ENCODE measurements at regions not wholly inside any gene's neighbourhood (a gene's known extent, or its start where the extent isn't known, plus 50 kb on each side); places are given as distances from the start of the nearest gene placed in this dataset.
"Not testable (repeated sequence)": the region's sequence is repeated elsewhere in the genome, so short reads cannot be mapped to it uniquely, and the experiment has no call there.

DNA sequence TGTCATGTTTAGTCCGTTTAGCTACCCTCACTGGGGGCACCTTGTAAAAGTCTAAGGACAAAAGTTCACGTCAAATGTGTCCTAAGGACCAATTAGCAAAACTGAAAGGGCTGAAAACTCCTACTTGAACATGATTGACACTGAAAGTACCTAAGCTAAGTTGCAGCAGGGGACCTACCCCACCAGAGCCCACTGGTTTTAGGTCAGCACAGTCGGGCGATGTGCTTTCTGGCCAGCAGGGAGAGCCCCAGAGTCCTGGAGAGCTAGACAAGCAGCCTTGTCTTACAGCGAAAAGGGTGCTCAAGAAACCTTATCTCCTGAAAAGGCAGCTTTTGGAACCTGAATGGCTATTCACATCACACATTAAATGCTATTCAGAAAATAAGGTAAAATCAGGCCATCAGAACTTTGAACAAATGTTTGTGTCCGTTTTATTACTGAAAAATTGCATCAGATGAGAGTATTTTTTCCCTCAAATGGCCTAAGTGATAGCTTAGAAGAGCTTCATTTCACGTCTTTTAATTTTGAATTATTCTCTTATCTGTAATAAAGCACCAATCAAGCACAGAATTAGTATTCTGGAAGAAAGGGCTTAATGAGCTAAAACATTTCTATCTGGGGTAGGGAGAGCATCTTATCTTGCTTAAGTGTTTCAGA lies 52.2 kb upstream of the MKI67 start:
- DNase-seq, result no peak

GRCh38 chr10:128180843-128181242 lies 54.6 kb upstream of the MKI67 start:
- peak; percentile 47 for DNase-seq

GRCh38 chr10:128185627-128186026 lies 59.4 kb upstream of the MKI67 start:
- no peak for DNase-seq

DNA sequence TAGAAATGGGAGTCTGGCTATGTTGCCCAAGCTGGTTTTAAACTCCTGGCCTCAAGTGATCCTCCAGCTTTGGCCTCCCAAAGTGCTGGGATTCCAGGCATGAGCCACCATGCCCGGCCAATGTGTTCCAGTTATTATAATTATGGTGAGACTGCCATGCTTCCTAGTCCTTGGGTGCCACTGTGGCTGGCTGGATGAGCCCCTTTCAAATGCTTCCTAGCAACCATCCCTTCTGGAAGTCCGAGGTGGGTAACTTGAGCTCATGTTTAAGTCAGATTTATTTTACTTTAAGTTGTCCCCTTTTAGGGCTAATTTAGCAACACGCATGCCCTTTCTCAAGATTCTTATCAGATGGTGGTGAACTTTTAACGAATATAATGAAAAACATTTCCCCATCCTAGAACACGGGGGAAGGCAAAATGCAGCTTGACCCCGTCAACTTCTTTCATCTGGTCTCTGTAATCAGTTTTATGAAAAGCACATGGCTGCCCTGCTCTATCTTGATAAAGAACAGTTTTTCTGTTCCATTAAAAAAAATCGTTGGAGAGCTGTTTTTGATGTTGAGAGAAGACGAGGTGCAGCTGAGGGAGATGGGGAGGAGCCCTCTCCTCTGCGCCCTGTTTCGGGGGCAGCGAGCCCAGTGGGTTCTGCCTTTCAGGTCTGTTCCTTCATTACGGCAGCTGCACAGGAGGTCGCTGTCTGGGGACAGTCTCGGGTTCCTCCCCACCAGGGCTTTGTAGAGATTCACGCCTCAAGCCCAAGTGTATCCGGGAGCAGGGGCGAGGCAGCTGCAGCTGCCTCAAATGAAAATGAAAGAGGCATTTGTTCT lies 61.0 kb upstream of the MKI67 start:
- DNase-seq, result no peak

DNA sequence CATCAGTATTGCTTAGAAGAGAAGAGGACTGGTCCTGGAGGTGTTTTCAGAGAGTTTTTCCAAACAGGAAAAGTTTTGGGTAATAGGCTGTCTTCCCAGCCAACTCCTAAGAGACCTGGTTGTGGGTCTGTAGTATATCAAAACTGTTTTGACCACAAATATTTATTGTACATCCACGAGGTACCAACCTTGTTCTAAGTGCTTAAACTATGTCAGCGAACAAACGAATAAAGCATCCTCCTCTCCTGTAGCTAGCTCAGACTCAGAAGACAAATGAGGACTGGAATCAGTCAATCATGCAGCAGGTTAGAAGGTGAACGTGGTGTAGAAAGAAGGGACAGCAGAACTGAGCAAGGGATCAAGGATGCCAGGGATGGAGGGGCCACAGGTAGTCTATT lies 61.6 kb upstream of the MKI67 start:
- DNase-seq, result no peak

GRCh38 chr10:128189176-128189575 lies 63.0 kb upstream of the MKI67 start:
- no peak for DNase-seq

DNA sequence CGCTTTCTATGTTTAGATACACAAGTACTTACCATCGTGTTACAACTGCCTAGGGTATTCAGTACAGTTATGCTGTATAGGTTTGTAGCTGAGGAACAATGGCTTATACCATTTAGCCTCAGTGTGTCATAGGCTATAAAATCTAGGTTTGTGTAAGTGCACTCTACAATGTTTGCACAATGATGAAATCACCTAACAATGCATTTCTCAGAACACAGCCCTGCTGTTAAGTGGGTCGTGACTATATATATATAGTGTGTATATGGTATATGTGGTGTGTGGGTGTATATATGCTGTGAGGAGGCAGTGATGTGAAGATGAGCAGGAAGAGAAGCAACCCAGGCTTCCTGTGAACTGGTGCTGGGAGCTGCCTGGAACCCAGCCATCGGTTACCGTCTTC lies 65.6 kb upstream of the MKI67 start:
- DNase-seq, result peak; percentile 45

DNA sequence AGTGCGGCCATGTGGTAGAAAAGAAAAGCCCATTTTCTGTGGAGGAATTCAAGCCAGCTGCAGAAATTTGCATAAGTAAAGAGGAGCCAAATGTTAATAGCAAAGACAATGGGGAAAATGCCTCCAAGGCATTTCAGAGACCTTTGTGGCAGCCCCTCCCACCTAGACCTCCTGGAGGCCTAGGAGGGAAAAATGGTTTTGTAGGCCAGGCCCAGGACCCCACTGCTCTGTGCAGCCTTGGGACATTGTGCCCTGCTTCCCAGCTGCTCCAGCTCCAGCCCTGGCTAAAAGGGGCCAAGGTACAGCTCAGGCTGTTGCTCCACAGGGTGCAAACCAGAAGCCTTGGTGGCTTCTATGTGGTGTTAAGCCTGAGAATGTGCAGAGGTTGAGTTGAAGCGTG lies 75.6 kb upstream of the MKI67 start:
- DNase-seq, result not testable (repeated sequence)

DNA sequence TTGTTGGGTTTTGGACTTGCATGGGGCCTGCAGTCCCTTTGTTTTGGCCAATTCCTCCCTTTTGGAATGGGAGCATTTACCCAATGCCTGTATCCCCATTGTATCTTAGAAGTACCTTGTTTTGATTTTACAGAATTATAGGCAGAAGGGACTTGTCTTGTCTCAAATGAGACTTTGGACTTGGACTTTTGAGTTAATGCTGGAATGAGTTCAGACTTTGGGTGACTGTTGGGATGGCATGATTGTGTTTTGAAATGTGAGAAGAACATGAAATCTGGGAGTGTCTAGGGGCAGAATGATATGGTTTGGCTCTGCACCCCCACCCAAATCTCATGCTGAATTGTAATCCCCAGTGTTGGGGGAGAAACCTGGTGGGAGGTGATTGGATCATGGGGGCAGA lies 76.8 kb upstream of the MKI67 start:
- DNase-seq, result no peak

- not testable (repeated sequence) for DNase-seq
Measured at GRCh38 chr10:128205591-128205990, 79.4 kb upstream of the MKI67 start.

DNA sequence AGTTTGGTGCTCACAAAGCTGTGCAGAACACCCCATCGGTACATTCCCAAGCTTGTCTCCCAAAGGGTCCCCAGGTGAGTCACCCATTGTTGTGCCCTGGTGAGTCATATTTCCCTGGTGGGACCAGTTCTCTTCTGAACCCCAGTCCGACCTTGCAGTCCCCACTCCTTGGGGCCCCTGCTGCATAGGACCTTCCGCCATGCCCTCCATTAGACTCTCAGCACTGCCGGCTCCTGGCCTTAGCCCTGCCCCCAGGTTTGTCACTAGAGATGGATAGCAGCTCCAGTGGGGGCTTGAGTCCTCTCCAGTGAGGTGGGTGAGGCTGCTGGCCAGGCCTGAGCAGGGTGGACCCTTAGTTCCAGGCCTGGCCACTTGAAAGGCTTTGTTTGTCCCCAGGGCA lies 80.5 kb upstream of the MKI67 start:
- DNase-seq, result no peak

- DNase-seq, result no peak
Measured at GRCh38 chr10:128209862-128210214, 83.6 kb upstream of the MKI67 start.

- no peak for DNase-seq
Measured at GRCh38 chr10:128210215-128211063, 84.2 kb upstream of the MKI67 start.

DNA sequence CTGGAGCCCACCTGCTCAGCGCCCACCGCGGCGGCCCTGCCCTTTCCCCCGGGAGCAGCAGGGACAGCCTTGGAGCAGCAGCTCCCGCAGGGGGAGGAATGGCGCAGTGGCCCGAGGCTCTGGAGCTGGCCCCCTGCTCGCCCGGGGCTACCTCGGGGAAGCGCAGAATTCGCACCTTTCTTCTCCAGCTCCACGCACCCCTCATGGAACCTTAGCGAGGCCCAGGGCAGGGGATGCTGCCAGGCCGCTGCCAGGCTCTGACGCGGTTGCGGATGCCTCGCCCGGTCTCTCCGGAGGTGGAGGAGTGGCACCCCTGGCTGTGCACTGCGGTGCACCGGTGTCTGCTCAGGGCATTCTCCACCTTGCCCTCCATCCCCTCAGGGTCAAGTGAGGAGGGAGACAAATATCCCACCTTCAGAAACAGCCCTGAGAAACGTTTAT lies 84.9 kb upstream of the MKI67 start:
- no peak for DNase-seq

DNA sequence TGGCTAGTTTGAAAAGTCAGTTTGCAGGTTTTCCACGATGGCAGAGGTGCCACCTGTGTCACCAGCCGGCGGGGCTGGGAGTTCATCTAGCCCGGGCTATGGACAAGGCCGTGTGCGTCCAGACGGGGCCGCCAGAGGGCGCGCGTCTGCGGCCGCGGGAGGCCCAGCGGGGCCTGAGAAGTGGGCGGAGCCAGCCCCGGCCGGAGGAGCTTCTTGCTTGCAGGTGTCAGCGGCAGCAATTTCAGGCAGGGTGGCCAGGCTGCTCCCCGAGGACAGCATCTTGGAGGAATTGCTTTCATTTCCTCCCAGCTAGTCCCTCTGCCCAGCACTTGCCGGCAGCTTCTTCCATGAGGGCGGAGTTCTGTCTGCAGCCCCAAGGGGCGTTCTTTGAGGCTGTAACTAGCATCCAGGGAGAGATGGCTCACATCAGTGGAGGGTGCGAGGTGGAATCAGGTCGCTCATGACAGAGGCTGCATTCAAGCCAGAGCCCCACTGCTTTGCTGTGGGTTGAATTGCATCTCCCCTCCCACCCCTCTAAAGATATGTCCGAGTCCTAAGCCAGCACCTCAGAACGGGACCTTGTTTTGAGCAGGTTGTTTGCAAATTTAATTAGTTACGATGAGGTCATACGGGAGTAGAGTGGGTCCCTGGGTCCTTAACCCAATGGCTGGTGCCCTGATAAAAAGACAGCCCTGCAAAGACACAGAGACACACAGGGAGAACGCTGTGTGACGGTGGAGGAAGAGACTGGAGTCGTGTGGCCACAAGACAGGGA lies 85.9 kb upstream of the MKI67 start:
- peak; percentile 48 for DNase-seq

GRCh38 chr10:128213156-128213555 lies 86.9 kb upstream of the MKI67 start:
- no peak for DNase-seq

DNA sequence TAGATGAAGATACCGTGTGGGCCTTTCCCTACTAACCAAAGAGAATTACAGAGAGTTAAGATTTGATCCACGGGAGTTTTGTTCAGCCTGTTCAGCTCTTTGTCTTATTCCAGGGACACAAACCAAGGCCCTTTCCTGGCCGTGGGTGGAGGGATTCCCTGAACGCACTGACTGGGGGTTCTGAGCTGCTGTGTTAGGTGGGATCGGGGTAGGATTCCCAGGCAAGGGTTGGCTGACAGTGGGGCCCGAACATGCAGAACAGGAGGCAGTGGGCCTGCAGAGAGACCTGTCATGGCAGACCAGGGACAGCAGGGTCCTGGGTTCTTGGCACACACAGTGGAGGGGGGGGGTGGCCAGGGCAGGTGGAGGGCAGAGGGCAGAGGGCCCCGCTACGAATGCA lies 89.5 kb upstream of the MKI67 start:
- no peak for DNase-seq

DNA sequence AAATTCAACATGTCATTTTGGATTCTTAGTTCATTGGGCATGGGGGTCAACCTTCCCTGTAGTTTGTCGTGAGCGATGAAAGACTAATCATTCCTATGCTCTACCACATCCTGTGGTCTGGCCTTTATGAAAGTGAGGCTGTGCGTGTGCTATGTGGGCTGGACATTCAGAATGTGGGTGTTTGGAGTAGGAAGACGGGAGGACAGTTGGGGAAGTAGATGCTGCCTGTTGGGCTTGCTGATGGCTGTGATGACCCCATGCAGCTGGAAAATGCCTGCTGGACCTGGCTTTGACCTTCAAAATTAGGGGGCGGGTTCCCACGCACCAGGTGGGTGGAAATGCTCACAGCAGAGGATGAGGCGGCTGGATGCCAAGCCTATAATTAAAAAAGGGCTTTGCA lies 90.9 kb upstream of the MKI67 start:
- DNase-seq, result no peak

- no peak for DNase-seq
Measured at GRCh38 chr10:128218161-128218560, 91.9 kb upstream of the MKI67 start.

- no peak for DNase-seq
Measured at GRCh38 chr10:128219295-128219694, 93.1 kb upstream of the MKI67 start.

- DNase-seq, result no peak
Measured at GRCh38 chr10:128220021-128220420, 93.8 kb upstream of the MKI67 start.

- DNase-seq, result no peak
Measured at GRCh38 chr10:128221117-128221516, 94.9 kb upstream of the MKI67 start.

DNA sequence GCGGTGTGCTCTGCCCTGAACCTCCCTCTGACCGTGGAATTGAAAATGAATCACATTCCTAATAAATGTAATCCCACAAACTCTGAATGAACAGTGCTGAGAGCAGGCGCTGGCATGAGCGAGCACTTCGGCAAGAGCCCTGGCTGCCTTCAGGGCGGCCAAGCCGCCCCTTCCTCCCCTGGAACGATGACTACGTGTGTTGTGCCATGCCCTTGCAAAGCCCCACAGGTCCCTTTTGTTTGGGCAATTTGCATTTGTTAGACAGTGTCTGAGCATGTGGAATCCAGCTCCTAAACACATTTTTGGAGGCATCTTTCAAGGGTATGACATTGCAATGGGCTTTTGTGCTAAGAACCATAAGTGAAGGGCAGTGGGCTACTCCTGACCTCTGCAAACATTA lies 95.6 kb upstream of the MKI67 start:
- no peak for DNase-seq
